IMR-90 (cell line): ENCODE measurements at regions not wholly inside any gene's neighbourhood (a gene's known extent, or its start where the extent isn't known, plus 50 kb on each side); places are given as distances from the start of the nearest gene placed in this dataset.

Source experiments
- ATAC-seq: fragments of 200-7000 bp; cut with Tn5 transposase; 2 replicates; pipeline ENCODE4 v1.9.1; 2020; ENCODE audit warnings: low read depth, mild to moderate bottlenecking, moderate library complexity
- BruUV-seq: library from RNA; stranded (reverse); fragments of 400-500 nt; replicated peaks from 2 replicates; lab custom pipeline; 2021; lab: Mats Ljungman, UMichigan
- CTCF ChIA-PET: fragments of 300-600 bp; formaldehyde crosslinking; extraction: SDS; loops from one replicate; lab custom pipeline; 2021; ENCODE audit warnings: antibody characterized with exemption; lab: Yijun Ruan, JAX
- POLR2A ChIA-PET: fragments of 300-600 bp; sonication (Branson Sonifier 250); formaldehyde crosslinking; loops from one replicate; lab custom pipeline; 2022; ENCODE audit warnings: antibody characterized with exemption; ENCODE audit not compliant: unreplicated experiment; lab: Charles Lee
- DNase-seq: peaks from one replicate; pipeline ENCODE4 v3.0.0; 2013
- H2AFZ ChIP-seq: replicated peaks from 2 replicates; pipeline ENCODE3; 2013; ENCODE audit warnings: low read length, mild to moderate bottlenecking; ENCODE audit not compliant: poor library complexity
- H2AK5ac ChIP-seq: 2 replicates; pipeline ENCODE4 v1.6.1; 2013; ENCODE audit warnings: low read depth, low read length, inconsistent platforms
- H2AK9ac ChIP-seq: replicated peaks from 2 replicates; pipeline ENCODE3; 2013; ENCODE audit warnings: mild to moderate bottlenecking, low read depth, low read length, moderate library complexity; ENCODE audit not compliant: poor library complexity
- H2BK120ac ChIP-seq: 2 replicates; pipeline ENCODE4 v1.6.1; 2013; ENCODE audit warnings: low read depth, low read length, inconsistent platforms
- H2BK15ac ChIP-seq: 3 replicates; pipeline ENCODE4 v1.6.1; 2013; ENCODE audit warnings: low read depth, low read length, inconsistent platforms
- H2BK20ac ChIP-seq: 2 replicates; pipeline ENCODE4 v1.6.1; 2013; ENCODE audit warnings: low read depth, mild to moderate bottlenecking, inconsistent platforms, low read length, moderate library complexity
- H2BK5ac ChIP-seq: 2 replicates; pipeline ENCODE4 v1.6.1; 2013; ENCODE audit warnings: mild to moderate bottlenecking, low read depth, low read length, inconsistent platforms; ENCODE audit not compliant: poor library complexity, severe bottlenecking
- H3K14ac ChIP-seq: replicated peaks from 2 replicates; pipeline ENCODE4 v1.6.1; 2013; ENCODE audit warnings: low read depth, low read length, inconsistent platforms
- H3K18ac ChIP-seq: 2 replicates; pipeline ENCODE4 v1.6.1; 2013; ENCODE audit warnings: low read depth, low read length, control low read depth
- H3K23ac ChIP-seq: 2 replicates; pipeline ENCODE4 v1.6.1; 2013; ENCODE audit warnings: low read depth, low read length, inconsistent platforms
- H3K27ac ChIP-seq: 2 replicates; pipeline ENCODE4 v1.5.1; 2013; ENCODE audit warnings: mild to moderate bottlenecking, control low read depth, low read length; ENCODE audit not compliant: insufficient read depth
- H3K27me3 ChIP-seq: 2 replicates; pipeline ENCODE4 v1.6.1; 2013; ENCODE audit warnings: low read length; ENCODE audit not compliant: control insufficient read depth, insufficient read depth
- H3K36me3 ChIP-seq: 2 replicates; pipeline ENCODE4 v1.6.1; 2013; ENCODE audit warnings: low read length, mixed read lengths; ENCODE audit not compliant: control insufficient read depth, insufficient read depth
- H3K4ac ChIP-seq: 2 replicates; pipeline ENCODE4 v1.6.1; 2013; ENCODE audit warnings: low read depth, low read length, inconsistent platforms
- H3K4me1 ChIP-seq: 2 replicates; pipeline ENCODE4 v1.6.1; 2013; ENCODE audit warnings: low read length, mixed read lengths; ENCODE audit not compliant: control insufficient read depth, insufficient read depth
- H3K4me2 ChIP-seq: 2 replicates; pipeline ENCODE4 v1.6.1; 2013; ENCODE audit warnings: low read depth, mild to moderate bottlenecking, control low read depth, low read length, moderate library complexity
- H3K4me3 ChIP-seq: 2 replicates; pipeline ENCODE4 v1.5.1; 2013; ENCODE audit warnings: low read depth, mild to moderate bottlenecking, control low read depth, low read length, moderate library complexity; ENCODE audit not compliant: insufficient read depth
- H3K56ac ChIP-seq: 2 replicates; pipeline ENCODE4 v1.6.1; 2013; ENCODE audit warnings: low read length, inconsistent platforms; ENCODE audit not compliant: insufficient read depth; ENCODE audit errors: extremely low read depth
- H3K79me1 ChIP-seq, 2 experiments: 2 replicates each; pipeline ENCODE4 v1.6.1; 2013; ENCODE audit warnings: low read length in 2 of 2, inconsistent platforms in 1 of 2, low read depth in 1 of 2
- H3K9ac ChIP-seq: 2 replicates; pipeline ENCODE4 v1.6.1; 2013; ENCODE audit warnings: low read depth, low read length, control low read depth
- H3K9me1 ChIP-seq: 2 replicates; pipeline ENCODE4 v1.6.1; 2013; ENCODE audit warnings: low read length, inconsistent platforms; ENCODE audit not compliant: insufficient read depth
- H3K9me3 ChIP-seq: 2 replicates; pipeline ENCODE4 v1.6.1; 2013; ENCODE audit warnings: low read length; ENCODE audit not compliant: control insufficient read depth, insufficient read depth
- H4K20me1 ChIP-seq: 2 replicates; pipeline ENCODE4 v1.6.1; 2013; ENCODE audit warnings: low read length, inconsistent platforms; ENCODE audit not compliant: insufficient read depth
- H4K5ac ChIP-seq: 2 replicates; pipeline ENCODE4 v1.6.1; 2013; ENCODE audit warnings: mild to moderate bottlenecking, low read depth, low read length, control low read depth
- H4K8ac ChIP-seq, 2 experiments: 2 replicates each; pipeline ENCODE4 v1.6.1; 2013; ENCODE audit warnings: low read depth in 2 of 2, low read length in 2 of 2, control low read depth in 1 of 2, inconsistent platforms in 1 of 2
- H4K91ac ChIP-seq: 2 replicates; pipeline ENCODE4 v1.6.1; 2013; ENCODE audit warnings: low read depth, low read length, inconsistent platforms; ENCODE audit not compliant: insufficient read depth
- BHLHE40 ChIP-seq: fragments of 150-350 bp; IDR thresholded peaks from 2 replicates; pipeline ENCODE4 v1.6.1; 2016; ENCODE audit warnings: mild to moderate bottlenecking, low read depth, low read length
- CEBPB ChIP-seq: IDR thresholded peaks from 2 replicates; pipeline ENCODE4 v1.6.1; 2012; ENCODE audit warnings: low read depth, low read length, improper control_type of control experiment
- CHD1 ChIP-seq: IDR thresholded peaks from 2 replicates; pipeline ENCODE4 v1.6.1; 2012; ENCODE audit warnings: low read depth, low read length, improper control_type of control experiment
- ELK1 ChIP-seq: fragments of 150-350 bp; IDR thresholded peaks from 2 replicates; pipeline ENCODE4 v1.6.1; 2016; ENCODE audit warnings: low read depth, mild to moderate bottlenecking, low read length, moderate library complexity, borderline replicate concordance
- FOS ChIP-seq: fragments of 150-350 bp; IDR thresholded peaks from 2 replicates; pipeline ENCODE4 v1.6.1; 2016; ENCODE audit warnings: low read depth, low read length
- MAFK ChIP-seq: IDR thresholded peaks from 2 replicates; pipeline ENCODE4 v1.6.1; 2012; ENCODE audit warnings: low read depth, low read length, improper control_type of control experiment
- MAZ ChIP-seq: IDR thresholded peaks from 2 replicates; pipeline ENCODE4 v1.6.1; 2012; ENCODE audit warnings: low read depth, mild to moderate bottlenecking, low read length, improper control_type of control experiment, moderate library complexity, borderline replicate concordance
- MXI1 ChIP-seq: IDR thresholded peaks from 2 replicates; pipeline ENCODE4 v1.6.1; 2012; ENCODE audit warnings: low read depth, mild to moderate bottlenecking, low read length, moderate library complexity, borderline replicate concordance
- NFE2L2 ChIP-seq: fragments of 150-350 bp; IDR thresholded peaks from 2 replicates; pipeline ENCODE4 v1.6.1; 2016; ENCODE audit warnings: low read depth, mild to moderate bottlenecking, low read length
- POLR2A ChIP-seq: IDR thresholded peaks from 2 replicates; pipeline ENCODE4 v1.6.1; 2012; ENCODE audit warnings: mild to moderate bottlenecking, low read depth, low read length
- RAD21 ChIP-seq: IDR thresholded peaks from 2 replicates; pipeline ENCODE4 v1.6.1; 2012; ENCODE audit warnings: low read length, improper control_type of control experiment
- RCOR1 ChIP-seq: IDR thresholded peaks from 2 replicates; pipeline ENCODE4 v1.6.1; 2012; ENCODE audit warnings: mild to moderate bottlenecking, low read length, improper control_type of control experiment; ENCODE audit not compliant: insufficient replicate concordance
- SMC3 ChIP-seq: fragments of 150-350 bp; IDR thresholded peaks from 2 replicates; pipeline ENCODE4 v1.6.1; 2016; ENCODE audit warnings: low read depth, mild to moderate bottlenecking, antibody characterized with exemption, low read length, moderate library complexity
- USF2 ChIP-seq: fragments of 150-350 bp; IDR thresholded peaks from 2 replicates; pipeline ENCODE4 v1.6.1; 2017; ENCODE audit warnings: mild to moderate bottlenecking, antibody characterized with exemption, low read length, low read depth
- WGBS, 2 experiments: methylation state at CpG; one replicate each; pipeline versions ENCODE4 v1.1.5 to v1.1.7; 2013; ENCODE audit warnings: missing lambda C conversion rate in 2 of 2; ENCODE audit not compliant: insufficient read length in 1 of 2; ENCODE audit errors: extremely low coverage in 2 of 2; 5-methylcytosine and 5-hydroxymethylcytosine counted together
- dilution Hi-C: fragments of 300-500 bp; cut with HindIII; formaldehyde crosslinking; loops from one replicate; pipeline ENCODE4 v1.14.3; 2018; ENCODE audit warnings: low sequenced_read_pairs; ENCODE audit not compliant: unreplicated experiment
- in situ Hi-C: fragments of 300-500 bp; cut with MboI; formaldehyde crosslinking; loops from 3 replicates; pipeline ENCODE4 v1.14.3; 2019; ENCODE audit warnings: low sequenced_read_pairs, inconsistent platforms, mixed read lengths
- intact Hi-C: fragments of 100-400 bp; cut with micrococcal nuclease; formaldehyde crosslinking; loops from 2 replicates; pipeline ENCODE4 v1.10.0; 2022

- Histone ChIP-seq H3K4me1 (no peaks in the 10 kb centered on the region), H4K91ac (no peak overlapping the region), H3K4me3 (no peak overlapping the region), H3K9me1 (no peaks in the 10 kb centered on the region), H2BK5ac (no peak overlapping the region), H3K36me3 (no peaks in the 10 kb centered on the region), H3K9me3 (no peaks in the 10 kb centered on the region), H4K8ac (no peak overlapping the region), H2AFZ (no peak overlapping the region), H2BK20ac (no peak overlapping the region), H2BK120ac (no peak overlapping the region), H2AK9ac (no peak overlapping the region), H3K79me1 (no peaks in the 10 kb centered on the region), H4K20me1 (no peaks in the 10 kb centered on the region), H3K23ac (no peak overlapping the region), H3K27ac (no peak overlapping the region), H3K14ac (no peak overlapping the region), H3K56ac (no peak overlapping the region), H4K5ac (no peak overlapping the region), H3K4ac (no peak overlapping the region), H3K27me3 (no peaks in the 10 kb centered on the region), H2BK15ac (no peak overlapping the region), H3K9ac (no peak overlapping the region), H2AK5ac (no peak overlapping the region), H3K18ac (no peak overlapping the region), H3K4me2 (no peak overlapping the region)
- BruUV-seq = no TSS peak
- ChIA-PET POLR2A (no interaction called here), CTCF (no interaction called here)
- TF ChIP-seq SMC3 (no peak), RAD21 (no peak), RCOR1 (no peak), FOS (no peak), MAFK (no peak), ELK1 (no peak), USF2 (no peak), CHD1 (no peak), CEBPB (no peak), BHLHE40 (no peak), NFE2L2 (no peak), MXI1 (no peak), MAZ (no peak), POLR2A (no peak)
- ATAC-seq = no peak
- DNase-seq = no peak
- dilution Hi-C loops (no loop called here), intact Hi-C loops (no loop called here), in situ Hi-C loops (no loop called here)
- no CpG with 5 or more reads among the region's 2 CpGs for WGBS, 2 experiments
These were observed 1443.9 kb downstream of the SUCLG1 start for GRCh38 chr2:83015035-83015715.
